Upper lobe of left lung (tissue), 6 donors: ENCODE measurements at regions not wholly inside any gene's neighbourhood (a gene's known extent, or its start where the extent isn't known, plus 50 kb on each side); places are given as distances from the start of the nearest gene placed in this dataset.
A peak's percentile ranks its signal among the peaks of the same experiment; 100 is the strongest.

Experiments
- ATAC-seq, 2 donors: fragments of 200-7000 bp; cut with Tn5 transposase; one replicate each; pipeline ENCODE4 v1.9.1; 2022; ENCODE audit warnings: mild to moderate bottlenecking in 2 of 2, moderate library complexity in 2 of 2; ENCODE audit not compliant: low FRiP score in 2 of 2
- DNase-seq, 2 donors: peaks; one replicate each; pipeline ENCODE4 v3.0.0-alpha.2; 2019 to 2020
- H3K27ac ChIP-seq, 4 donors: fragments of 200-600 bp; sonication (generic); one replicate each; pipeline ENCODE4 v1.5.1; 2016 to 2019
- H3K27me3 ChIP-seq, 4 donors: fragments of 200-600 bp; sonication (generic); one replicate each; pipeline ENCODE4 v1.5.1; 2017 to 2019
- H3K36me3 ChIP-seq, 4 donors: fragments of 200-600 bp; sonication (generic); one replicate each; pipeline ENCODE4 v1.5.1; 2016 to 2019
- H3K4me1 ChIP-seq, 4 donors: fragments of 200-600 bp; sonication (generic); one replicate each; pipeline ENCODE4 v1.5.1; 2018 to 2019
- H3K4me3 ChIP-seq, 4 donors: fragments of 200-600 bp; sonication (generic); one replicate each; pipeline ENCODE4 v1.5.1; 2017 to 2019; ENCODE audit warnings: mild to moderate bottlenecking in 2 of 4, moderate library complexity in 1 of 4
- H3K9me3 ChIP-seq, 4 donors: fragments of 200-600 bp; sonication (generic); one replicate each; pipeline ENCODE4 v1.5.1; 2018 to 2019
- CTCF ChIP-seq, 6 experiments: fragments of 450-650 bp in 4 of 6; fragments of 200-600 bp in 2 of 6; sonication (generic) in 2 of 6; IDR thresholded peaks; one replicate each; pipeline ENCODE4 v1.5.1; 2016 to 2019; ENCODE audit warnings: antibody characterized with exemption in 6 of 6
- EP300 ChIP-seq, 4 donors: sonication (generic); formaldehyde crosslinking; IDR thresholded peaks; one replicate each; pipeline ENCODE4 v1.5.1; 2017; ENCODE audit warnings: antibody characterized with exemption in 4 of 4, control low read depth in 2 of 4
- POLR2A ChIP-seq, 4 donors: fragments of 450-650 bp; IDR thresholded peaks; one replicate each; pipeline ENCODE4 v1.5.1; 2016 to 2017; ENCODE audit warnings: antibody characterized with exemption in 4 of 4, mild to moderate bottlenecking in 2 of 4
- POLR2AphosphoS5 ChIP-seq, 2 donors: sonication (generic); formaldehyde crosslinking; IDR thresholded peaks; one replicate each; pipeline ENCODE4 v1.5.1; 2017; ENCODE audit warnings: antibody characterized with exemption in 2 of 2
- WGBS, 2 donors: methylation state at CpG; one replicate each; pipeline ENCODE4 v1.1.5; 2017 to 2018; 5-methylcytosine and 5-hydroxymethylcytosine counted together
- donor health status: DM: no; HTN: no; CAD: no; lungs with moderate emphysema.
- donor health status: DM: no; HTN: yes; CAD: no; lungs with severe emphysema.

- no peak for ATAC-seq
- no peak for DNase-seq
- TF ChIP-seq EP300 (IDR thresholded peaks at IDR 0.05) (no peak), CTCF (IDR thresholded peaks at IDR 0.05) (no peak), POLR2A (IDR thresholded peaks at IDR 0.05) (no peak), POLR2AphosphoS5 (IDR thresholded peaks at IDR 0.05) (no peak)
- H3K4me3 ChIP-seq, result no peak overlapping the region
- no peaks in the 10 kb centered on the region for H3K27me3 ChIP-seq
- no peak overlapping the region for H3K27ac ChIP-seq
- H3K4me1 ChIP-seq, result no peaks in the 10 kb centered on the region
- no peaks in the 10 kb centered on the region for H3K36me3 ChIP-seq
- H3K9me3 ChIP-seq, result no peaks in the 10 kb centered on the region
- 66 to 69% methylated on average over 2 of the region's 2 CpGs for WGBS, 2 donors
Observed at GRCh38 chr9:106682420-106682819, 180.5 kb upstream of the ZNF462 start.

- Histone ChIP-seq H3K4me3 (no peak overlapping the region), H3K27ac (no peak overlapping the region), H3K27me3 (no peaks in the 10 kb centered on the region), H3K36me3 (no peaks in the 10 kb centered on the region), H3K4me1 (no peaks in the 10 kb centered on the region), H3K9me3 (no peaks in the 10 kb centered on the region)
- ATAC-seq (no peak), DNase-seq (no peak)
- no peak for TF ChIP-seq EP300 (IDR thresholded peaks at IDR 0.05)
- no peak for TF ChIP-seq CTCF (IDR thresholded peaks at IDR 0.05)
Observed at GRCh38 chr9:106683454-106683853, 179.5 kb upstream of the ZNF462 start.

- DNase-seq (peak in 1 of 2 donors; percentile 59), ATAC-seq (no peak)
- Histone ChIP-seq H3K27me3 (no peaks in the 10 kb centered on the region), H3K36me3 (no peaks in the 10 kb centered on the region), H3K27ac (no peak overlapping the region), H3K4me3 (no peak overlapping the region), H3K4me1 (no peaks in the 10 kb centered on the region), H3K9me3 (no peaks in the 10 kb centered on the region)
- no peak for TF ChIP-seq POLR2A (IDR thresholded peaks at IDR 0.05)
- no peak for TF ChIP-seq POLR2AphosphoS5 (IDR thresholded peaks at IDR 0.05)
- TF ChIP-seq EP300 (IDR thresholded peaks at IDR 0.05), result no peak
- no peak for TF ChIP-seq CTCF (IDR thresholded peaks at IDR 0.05)
- WGBS, 2 donors, result 76 to 82% methylated on average over 11 of the region's 11 CpGs
Observed at GRCh38 chr9:106684940-106685695, 177.8 kb upstream of the ZNF462 start.

- Histone ChIP-seq H3K4me1 (no peaks in the 10 kb centered on the region), H3K9me3 (no peaks in the 10 kb centered on the region), H3K36me3 (no peaks in the 10 kb centered on the region), H3K27me3 (no peaks in the 10 kb centered on the region), H3K27ac (no peak overlapping the region), H3K4me3 (no peak overlapping the region)
- ATAC-seq, result no peak
- WGBS, 2 donors, result 92 to 93% methylated on average over 3 of the region's 3 CpGs
- no peak for DNase-seq
- no peak for TF ChIP-seq EP300 (IDR thresholded peaks at IDR 0.05)
- TF ChIP-seq POLR2A (IDR thresholded peaks at IDR 0.05), result no peak
- TF ChIP-seq POLR2AphosphoS5 (IDR thresholded peaks at IDR 0.05), result no peak
- no peak for TF ChIP-seq CTCF (IDR thresholded peaks at IDR 0.05)
Observed at GRCh38 chr9:106689089-106689488, 173.9 kb upstream of the ZNF462 start.

- TF ChIP-seq POLR2A (IDR thresholded peaks at IDR 0.05) (no peak), CTCF (IDR thresholded peaks at IDR 0.05) (no peak)
- no peak overlapping the region for H3K27ac ChIP-seq
- no peaks in the 10 kb centered on the region for H3K27me3 ChIP-seq
- 60 to 64% methylated on average over 6 of the region's 6 CpGs for WGBS, 2 donors
- H3K4me1 ChIP-seq, result no peaks in the 10 kb centered on the region
- DNase-seq (no peak), ATAC-seq (no peak)
- H3K36me3 ChIP-seq, result no peaks in the 10 kb centered on the region
- no peak overlapping the region for H3K4me3 ChIP-seq
- no peaks in the 10 kb centered on the region for H3K9me3 ChIP-seq
Observed at GRCh38 chr9:106691627-106692026, 171.3 kb upstream of the ZNF462 start.
